ENCODE measurements at regions not wholly inside any gene's neighbourhood (a gene's known extent, or its start where the extent isn't known, plus 50 kb on each side); places are given as distances from the start of the nearest gene placed in this dataset.

GRCh38 chr22:23399367-23400285 is 180.5 kb downstream of the IGLL1 start:
- no peak overlapping the region for H3K27ac ChIP-seq (ENCODE audit: low read length)

GRCh38 chr22:23398701-23399366 is 181.3 kb downstream of the IGLL1 start:
- Histone ChIP-seq H3K9me3 (ENCODE audit: control insufficient read depth, low read depth, low read length) (no peaks in the 10 kb centered on the region), H3K4me3 (ENCODE audit: low read length) (no peak overlapping the region), H3K27me3 (ENCODE audit: control insufficient read depth, insufficient read depth, low read length) (no peaks in the 10 kb centered on the region), H3K4me1 (ENCODE audit: control insufficient read depth, insufficient read depth, low read length) (peaks cover 17% of the 10 kb centered on the region), H3K36me3 (ENCODE audit: control insufficient read depth, insufficient read depth, low read length) (no peaks in the 10 kb centered on the region), H3K27ac (ENCODE audit: low read length) (no peak overlapping the region)
- DNase-seq: no peak
- WGBS (ENCODE audit: insufficient coverage, low lambda C conversion rate): no CpG with 5 or more reads among the region's 15 CpGs

More at GRCh38 chr22:23399367-23400285, 180.5 kb downstream of the IGLL1 start:
- no peak for DNase-seq
- no peaks in the 10 kb centered on the region for H3K9me3 ChIP-seq (ENCODE audit: control insufficient read depth, low read depth, low read length)
- no peak overlapping the region for H3K4me3 ChIP-seq (ENCODE audit: low read length)
- no peaks in the 10 kb centered on the region for H3K27me3 ChIP-seq (ENCODE audit: control insufficient read depth, insufficient read depth, low read length)
- WGBS (ENCODE audit: insufficient coverage, low lambda C conversion rate): no CpG with 5 or more reads among the region's 46 CpGs
- H3K4me1 ChIP-seq (ENCODE audit: control insufficient read depth, insufficient read depth, low read length): peaks cover 17% of the 10 kb centered on the region
- H3K36me3 ChIP-seq (ENCODE audit: control insufficient read depth, insufficient read depth, low read length): no peaks in the 10 kb centered on the region

- Histone ChIP-seq H3K27ac (ENCODE audit: low read length) (no peak overlapping the region), H3K36me3 (ENCODE audit: control insufficient read depth, insufficient read depth, low read length) (no peaks in the 10 kb centered on the region), H3K27me3 (ENCODE audit: control insufficient read depth, insufficient read depth, low read length) (no peaks in the 10 kb centered on the region), H3K9me3 (ENCODE audit: control insufficient read depth, low read depth, low read length) (no peaks in the 10 kb centered on the region), H3K4me1 (ENCODE audit: control insufficient read depth, insufficient read depth, low read length) (peaks cover 16% of the 10 kb centered on the region), H3K4me3 (ENCODE audit: low read length) (no peak overlapping the region)
- no peak for DNase-seq
- 86% methylated on average over 2 of the region's 29 CpGs for WGBS (ENCODE audit: insufficient coverage, low lambda C conversion rate)
Observed at GRCh38 chr22:23397613-23398567, 182.2 kb downstream of the IGLL1 start.

- no peak for DNase-seq
- no peak overlapping the region for H3K27ac ChIP-seq (ENCODE audit: low read length)
- H3K36me3 ChIP-seq (ENCODE audit: control insufficient read depth, insufficient read depth, low read length): no peaks in the 10 kb centered on the region
- H3K4me3 ChIP-seq (ENCODE audit: low read length): no peak overlapping the region
- no peaks in the 10 kb centered on the region for H3K27me3 ChIP-seq (ENCODE audit: control insufficient read depth, insufficient read depth, low read length)
- no peaks in the 10 kb centered on the region for H3K9me3 ChIP-seq (ENCODE audit: control insufficient read depth, low read depth, low read length)
- H3K4me1 ChIP-seq (ENCODE audit: control insufficient read depth, insufficient read depth, low read length): peaks cover 12% of the 10 kb centered on the region
- 100% methylated on average over 3 of the region's 26 CpGs for WGBS (ENCODE audit: insufficient coverage, low lambda C conversion rate)
Observed at GRCh38 chr22:23397008-23397612, 183.0 kb downstream of the IGLL1 start.

- DNase-seq: no peak
- H3K27me3 ChIP-seq (ENCODE audit: control insufficient read depth, insufficient read depth, low read length): no peaks in the 10 kb centered on the region
- no peak overlapping the region for H3K4me3 ChIP-seq (ENCODE audit: low read length)
- no CpG with 5 or more reads among the region's 8 CpGs for WGBS (ENCODE audit: insufficient coverage, low lambda C conversion rate)
- no peak overlapping the region for H3K27ac ChIP-seq (ENCODE audit: low read length)
- no peaks in the 10 kb centered on the region for H3K9me3 ChIP-seq (ENCODE audit: control insufficient read depth, low read depth, low read length)
- peaks cover 6% of the 10 kb centered on the region for H3K4me1 ChIP-seq (ENCODE audit: control insufficient read depth, insufficient read depth, low read length)
- no peaks in the 10 kb centered on the region for H3K36me3 ChIP-seq (ENCODE audit: control insufficient read depth, insufficient read depth, low read length)
Observed at GRCh38 chr22:23396362-23397007, 183.6 kb downstream of the IGLL1 start.

- H3K9me3 ChIP-seq (ENCODE audit: control insufficient read depth, low read depth, low read length): no peaks in the 10 kb centered on the region
- H3K27me3 ChIP-seq (ENCODE audit: control insufficient read depth, insufficient read depth, low read length): no peaks in the 10 kb centered on the region
- H3K4me3 ChIP-seq (ENCODE audit: low read length): no peak overlapping the region
- H3K36me3 ChIP-seq (ENCODE audit: control insufficient read depth, insufficient read depth, low read length): no peaks in the 10 kb centered on the region
- no peaks in the 10 kb centered on the region for H3K4me1 ChIP-seq (ENCODE audit: control insufficient read depth, insufficient read depth, low read length)
- WGBS (ENCODE audit: insufficient coverage, low lambda C conversion rate): no CpG with 5 or more reads among the region's 14 CpGs
- DNase-seq: no peak
- H3K27ac ChIP-seq (ENCODE audit: low read length): no peak overlapping the region
Observed at GRCh38 chr22:23395530-23396361, 184.3 kb downstream of the IGLL1 start.

- no CpG with 5 or more reads among the region's 28 CpGs for WGBS (ENCODE audit: insufficient coverage, low lambda C conversion rate)
- no peaks in the 10 kb centered on the region for H3K4me1 ChIP-seq (ENCODE audit: control insufficient read depth, insufficient read depth, low read length)
- H3K27ac ChIP-seq (ENCODE audit: low read length): no peak overlapping the region
- no peaks in the 10 kb centered on the region for H3K27me3 ChIP-seq (ENCODE audit: control insufficient read depth, insufficient read depth, low read length)
- no peak for DNase-seq
- H3K9me3 ChIP-seq (ENCODE audit: control insufficient read depth, low read depth, low read length): no peaks in the 10 kb centered on the region
- no peaks in the 10 kb centered on the region for H3K36me3 ChIP-seq (ENCODE audit: control insufficient read depth, insufficient read depth, low read length)
- no peak overlapping the region for H3K4me3 ChIP-seq (ENCODE audit: low read length)
Observed at GRCh38 chr22:23394525-23395326, 185.4 kb downstream of the IGLL1 start.

- WGBS (ENCODE audit: insufficient coverage, low lambda C conversion rate): no CpG with 5 or more reads among the region's 17 CpGs
- H3K27ac ChIP-seq (ENCODE audit: low read length): no peak overlapping the region
- DNase-seq: no peak
- H3K36me3 ChIP-seq (ENCODE audit: control insufficient read depth, insufficient read depth, low read length): no peaks in the 10 kb centered on the region
- no peak overlapping the region for H3K4me3 ChIP-seq (ENCODE audit: low read length)
- H3K27me3 ChIP-seq (ENCODE audit: control insufficient read depth, insufficient read depth, low read length): no peaks in the 10 kb centered on the region
- H3K9me3 ChIP-seq (ENCODE audit: control insufficient read depth, low read depth, low read length): no peaks in the 10 kb centered on the region
- H3K4me1 ChIP-seq (ENCODE audit: control insufficient read depth, insufficient read depth, low read length): peaks cover 5% of the 10 kb centered on the region
Observed at GRCh38 chr22:23393721-23394320, 186.3 kb downstream of the IGLL1 start.
